ENCODE measurements at regions not wholly inside any gene's neighbourhood (a gene's known extent, or its start where the extent isn't known, plus 50 kb on each side); places are given as distances from the start of the nearest gene placed in this dataset.

DNA sequence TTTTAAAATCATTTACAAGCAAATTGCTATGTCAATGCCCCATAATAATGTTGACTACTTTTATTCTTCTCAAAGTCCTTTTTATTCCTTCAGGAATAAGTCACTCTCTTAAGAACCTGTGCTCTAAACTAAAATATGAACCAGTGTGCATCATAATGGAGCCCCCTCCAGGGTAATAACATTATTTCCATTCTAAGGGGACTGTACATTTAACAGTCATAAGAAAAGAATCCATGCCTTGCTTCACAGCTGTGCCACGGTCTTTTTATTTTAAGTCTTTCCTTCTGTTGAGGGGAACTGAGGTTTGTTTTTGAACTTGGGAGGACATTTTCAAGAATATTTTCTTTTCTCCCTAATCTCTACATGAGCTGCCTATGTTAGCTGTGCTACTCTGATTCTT lies 297.6 kb downstream of the MAN2A1 start:
- Histone ChIP-seq H3K9me3 (0 out of 2 replicates have a peak, but pooled peaks cover 4% of the 10 kb centered on the region), H3K4me3 (no peak overlapping the region), H3K27ac (no peak overlapping the region), H3K27me3 (no peaks in the 10 kb centered on the region), H3K4me1 (peaks cover 8% of the 10 kb centered on the region), H3K9ac (no peak overlapping the region), H3K4me2 (no peak overlapping the region), H4K20me1 (no peaks in the 10 kb centered on the region), H3K36me3 (no peaks in the 10 kb centered on the region)
- TF ChIP-seq Cebpa-rat (IDR thresholded peaks at IDR 0.05): no peak

DNA sequence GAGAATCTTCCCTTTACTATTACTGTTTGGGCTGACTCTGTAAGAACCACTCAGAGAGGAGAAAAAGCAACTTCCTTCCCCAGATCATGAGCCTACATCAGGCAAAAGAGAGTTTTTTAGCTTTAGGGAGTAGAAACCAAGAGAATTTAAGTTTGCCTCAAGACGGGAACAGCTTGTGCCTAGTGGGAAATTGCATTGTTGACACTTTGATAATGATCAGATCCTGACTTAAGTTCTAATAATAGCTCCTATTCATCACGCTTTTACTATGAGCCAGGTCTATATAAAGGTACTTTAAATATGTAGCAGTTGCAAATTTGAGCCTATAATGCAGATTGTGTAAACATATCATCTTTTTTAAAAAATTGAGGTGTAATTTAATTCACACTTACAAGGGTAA lies 298.2 kb downstream of the MAN2A1 start:
- Histone ChIP-seq H3K4me2 (no peak overlapping the region), H3K36me3 (no peaks in the 10 kb centered on the region), H3K27me3 (no peaks in the 10 kb centered on the region), H3K4me1 (peaks cover 8% of the 10 kb centered on the region), H3K4me3 (no peak overlapping the region), H3K9me3 (0 out of 2 replicates have a peak, but pooled peaks cover 4% of the 10 kb centered on the region), H4K20me1 (no peaks in the 10 kb centered on the region), H3K9ac (no peak overlapping the region), H3K27ac (no peak overlapping the region)
- TF ChIP-seq Cebpa-rat (IDR thresholded peaks at IDR 0.05): no peak

DNA sequence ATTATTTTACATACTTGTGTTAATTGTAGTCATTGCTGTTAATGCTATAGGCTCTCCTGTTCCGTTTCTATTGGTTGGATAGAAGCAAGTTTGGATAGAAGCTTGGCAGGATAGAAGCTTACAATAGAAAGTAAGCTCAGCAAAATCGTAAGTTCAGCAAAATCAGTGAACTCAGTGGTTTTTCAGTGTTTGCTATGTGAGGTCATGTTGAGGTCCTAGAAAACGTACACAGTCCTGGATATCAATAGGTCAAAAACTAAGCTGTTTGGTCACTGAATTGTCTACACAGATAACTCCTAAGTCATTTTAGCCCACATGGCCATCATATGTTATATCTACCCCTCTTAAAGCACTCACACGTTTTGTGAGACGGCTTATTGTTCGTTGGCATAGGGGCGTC lies 299.4 kb downstream of the MAN2A1 start:
- H3K27ac ChIP-seq: no peak overlapping the region
- H3K9me3 ChIP-seq: 0 out of 2 replicates have a peak, but pooled peaks cover 4% of the 10 kb centered on the region
- H3K36me3 ChIP-seq: no peaks in the 10 kb centered on the region
- H3K4me3 ChIP-seq: no peak overlapping the region
- no peak overlapping the region for H3K9ac ChIP-seq
- no peak for TF ChIP-seq Cebpa-rat (IDR thresholded peaks at IDR 0.05)
- no peak overlapping the region for H3K4me2 ChIP-seq
- no peaks in the 10 kb centered on the region for H3K27me3 ChIP-seq
- no peaks in the 10 kb centered on the region for H4K20me1 ChIP-seq
- H3K4me1 ChIP-seq: peaks cover 8% of the 10 kb centered on the region

DNA sequence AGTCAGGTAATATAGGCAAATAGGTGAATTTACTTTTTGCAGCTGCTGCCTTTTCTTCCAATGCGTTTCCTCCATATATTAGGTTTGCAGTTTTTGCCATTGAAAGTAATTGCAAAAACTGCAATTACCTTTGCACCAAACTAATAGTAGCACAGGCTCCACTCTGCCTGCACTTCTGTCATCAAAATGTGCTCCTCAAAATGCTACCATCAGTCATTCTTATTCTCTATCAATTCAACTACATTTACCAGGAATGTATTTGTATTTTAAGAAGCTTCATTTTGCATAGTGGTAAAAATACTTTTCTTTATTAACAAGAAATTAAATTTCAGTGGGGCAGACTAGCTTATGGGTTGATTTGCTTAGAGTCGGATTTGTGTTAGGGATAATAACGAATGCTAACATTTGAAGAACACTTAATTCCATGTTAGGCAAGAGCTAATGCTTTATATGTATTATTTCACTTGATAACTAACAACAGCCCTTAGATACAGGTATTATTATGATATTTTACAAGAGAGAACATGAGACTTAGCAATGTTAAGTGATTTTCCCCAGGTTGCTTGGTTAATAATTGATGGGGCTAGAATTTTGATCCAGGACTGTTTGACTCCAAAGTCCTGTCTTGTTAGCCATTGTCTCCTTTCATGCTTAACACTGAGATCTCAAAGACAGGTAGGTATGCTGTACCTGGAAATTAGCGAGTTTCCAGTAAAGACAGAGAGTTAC lies 300.4 kb downstream of the MAN2A1 start:
- no peak overlapping the region for H3K4me2 ChIP-seq
- no peak for TF ChIP-seq Cebpa-rat (IDR thresholded peaks at IDR 0.05)
- no peak overlapping the region for H3K9ac ChIP-seq
- H4K20me1 ChIP-seq: no peaks in the 10 kb centered on the region
- no peak overlapping the region for H3K27ac ChIP-seq
- H3K4me1 ChIP-seq: peaks cover 8% of the 10 kb centered on the region
- no peak overlapping the region for H3K4me3 ChIP-seq
- no peaks in the 10 kb centered on the region for H3K36me3 ChIP-seq
- 0 out of 2 replicates have a peak, but pooled peaks cover 4% of the 10 kb centered on the region for H3K9me3 ChIP-seq
- H3K27me3 ChIP-seq: no peaks in the 10 kb centered on the region

DNA sequence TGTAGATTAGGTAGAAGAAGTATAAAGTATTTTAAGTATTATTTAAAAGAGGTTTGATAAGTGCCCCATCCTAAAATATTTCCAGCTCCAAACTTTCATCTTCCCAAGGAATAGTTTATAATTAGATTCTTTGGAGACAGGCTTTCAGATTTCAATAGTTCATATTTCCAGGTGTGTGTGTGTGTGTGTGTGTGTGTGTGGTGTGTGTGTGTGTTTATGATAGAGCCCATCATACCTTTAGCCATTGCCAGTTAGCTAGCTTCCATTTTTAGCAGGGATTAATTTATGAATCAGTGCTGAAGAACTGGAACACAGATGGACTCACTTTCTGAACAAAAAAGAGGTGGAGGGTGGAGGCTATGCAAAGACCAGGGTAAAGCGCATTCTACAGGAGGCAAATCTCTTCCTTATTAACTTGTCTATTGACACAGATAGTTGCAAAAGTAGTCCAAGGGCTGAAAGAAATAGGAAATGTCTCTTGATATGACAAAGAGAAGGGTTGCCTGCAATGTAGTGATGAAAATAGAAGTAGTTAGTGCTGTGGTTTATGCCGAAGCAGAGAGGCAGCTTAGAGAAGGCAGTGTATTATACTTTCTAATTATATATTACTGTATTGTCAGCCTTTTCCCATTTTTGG lies 301.1 kb downstream of the MAN2A1 start:
- Histone ChIP-seq H3K27me3 (no peaks in the 10 kb centered on the region), H3K4me3 (no peak overlapping the region), H3K9me3 (0 out of 2 replicates have a peak, but pooled peaks cover 3% of the 10 kb centered on the region), H3K9ac (no peak overlapping the region), H3K36me3 (no peaks in the 10 kb centered on the region), H3K27ac (no peak overlapping the region), H3K4me2 (no peak overlapping the region), H4K20me1 (no peaks in the 10 kb centered on the region), H3K4me1 (peaks cover 5% of the 10 kb centered on the region)
- TF ChIP-seq Cebpa-rat (IDR thresholded peaks at IDR 0.05): no peak

DNA sequence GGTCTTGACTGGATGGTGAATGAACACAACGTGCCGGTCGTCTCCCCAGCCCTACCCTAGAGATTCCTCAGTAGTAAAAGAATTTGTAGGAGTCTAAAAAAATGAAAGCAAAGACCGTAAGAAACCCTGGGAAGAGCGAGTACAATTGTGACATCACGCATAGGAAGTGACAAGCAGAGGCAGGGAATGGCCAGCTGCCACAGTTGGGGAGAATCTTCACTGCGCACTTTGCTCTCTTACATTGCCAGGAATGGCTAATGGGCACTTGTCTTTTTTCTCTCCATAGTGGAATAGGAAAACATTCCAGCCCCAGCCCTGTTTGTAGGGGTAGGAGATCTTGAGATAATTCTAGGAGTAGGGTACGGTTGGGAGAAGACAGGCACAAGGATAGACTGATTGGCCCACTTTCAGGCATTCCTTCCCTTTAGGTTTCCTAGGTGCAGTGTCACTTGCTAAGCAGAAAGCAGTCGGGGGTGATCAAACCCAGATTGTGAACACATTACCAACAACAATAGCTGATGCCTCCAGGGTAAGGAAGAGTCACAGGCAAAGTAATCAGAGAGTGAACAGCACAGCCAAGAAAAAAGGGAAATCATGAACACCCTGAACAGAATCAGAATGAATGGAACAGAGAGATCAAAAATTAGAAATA lies 302.7 kb downstream of the MAN2A1 start:
- Histone ChIP-seq H3K9ac (no peak overlapping the region), H3K4me3 (no peak overlapping the region), H4K20me1 (no peaks in the 10 kb centered on the region), H3K36me3 (no peaks in the 10 kb centered on the region), H3K9me3 (no peaks in the 10 kb centered on the region), H3K4me2 (no peak overlapping the region), H3K27me3 (no peaks in the 10 kb centered on the region), H3K4me1 (0 out of 2 replicates have a peak, but pooled peaks cover 8% of the 10 kb centered on the region), H3K27ac (no peak overlapping the region)
- TF ChIP-seq Cebpa-rat (IDR thresholded peaks at IDR 0.05): no peak

DNA sequence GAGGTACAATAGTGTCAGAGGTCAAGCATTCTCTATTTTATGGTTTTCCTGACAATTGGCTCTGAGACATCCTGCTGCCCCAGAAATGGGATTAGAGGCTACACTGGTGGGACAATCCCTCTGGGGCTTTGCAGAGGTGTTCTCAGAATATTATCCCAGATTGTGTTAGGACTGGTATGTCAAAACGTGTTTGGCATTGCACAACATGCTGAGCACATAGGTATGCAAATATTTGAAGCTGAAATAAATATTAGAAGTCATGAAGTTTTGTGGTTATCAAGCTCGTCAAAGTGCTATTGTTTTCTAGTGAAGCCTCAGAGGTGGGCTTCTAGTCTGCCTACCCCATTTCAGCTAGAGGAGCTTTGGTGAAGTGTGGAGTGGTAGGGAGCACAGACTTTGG lies 304.4 kb downstream of the MAN2A1 start:
- no peak for TF ChIP-seq Cebpa-rat (IDR thresholded peaks at IDR 0.05)
- no peak overlapping the region for H3K27ac ChIP-seq
- H3K4me2 ChIP-seq: no peak overlapping the region
- H3K9me3 ChIP-seq: no peaks in the 10 kb centered on the region
- H3K4me1 ChIP-seq: 0 out of 2 replicates have a peak, but pooled peaks cover 9% of the 10 kb centered on the region
- no peak overlapping the region for H3K9ac ChIP-seq
- H4K20me1 ChIP-seq: no peaks in the 10 kb centered on the region
- no peak overlapping the region for H3K4me3 ChIP-seq
- H3K36me3 ChIP-seq: no peaks in the 10 kb centered on the region
- H3K27me3 ChIP-seq: no peaks in the 10 kb centered on the region

DNA sequence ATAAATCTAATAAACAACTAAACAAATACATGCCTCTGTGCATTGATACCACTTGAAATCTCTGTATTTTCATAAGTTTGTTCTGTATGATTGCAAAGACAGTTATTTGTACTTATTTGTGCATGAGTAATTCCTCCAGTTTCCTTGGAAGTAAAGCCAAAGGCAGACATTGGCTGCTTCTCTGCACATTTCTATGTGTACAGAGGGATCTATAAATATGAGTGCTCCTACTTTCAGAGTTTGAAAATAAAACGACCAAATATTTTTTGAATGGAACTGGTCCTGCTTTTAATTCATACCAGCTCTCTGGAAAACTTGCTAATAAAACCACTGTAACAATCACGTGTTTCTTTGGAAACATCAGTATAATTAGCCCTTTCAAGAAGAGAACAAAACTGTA lies 306.5 kb downstream of the MAN2A1 start:
- no peak overlapping the region for H3K27ac ChIP-seq
- TF ChIP-seq Cebpa-rat (IDR thresholded peaks at IDR 0.05): no peak
- no peak overlapping the region for H3K9ac ChIP-seq
- 0 out of 2 replicates have a peak, but pooled peaks cover 9% of the 10 kb centered on the region for H3K4me1 ChIP-seq
- no peaks in the 10 kb centered on the region for H3K36me3 ChIP-seq
- H4K20me1 ChIP-seq: no peaks in the 10 kb centered on the region
- H3K27me3 ChIP-seq: no peaks in the 10 kb centered on the region
- no peak overlapping the region for H3K4me2 ChIP-seq
- H3K4me3 ChIP-seq: no peak overlapping the region
- H3K9me3 ChIP-seq: no peaks in the 10 kb centered on the region

DNA sequence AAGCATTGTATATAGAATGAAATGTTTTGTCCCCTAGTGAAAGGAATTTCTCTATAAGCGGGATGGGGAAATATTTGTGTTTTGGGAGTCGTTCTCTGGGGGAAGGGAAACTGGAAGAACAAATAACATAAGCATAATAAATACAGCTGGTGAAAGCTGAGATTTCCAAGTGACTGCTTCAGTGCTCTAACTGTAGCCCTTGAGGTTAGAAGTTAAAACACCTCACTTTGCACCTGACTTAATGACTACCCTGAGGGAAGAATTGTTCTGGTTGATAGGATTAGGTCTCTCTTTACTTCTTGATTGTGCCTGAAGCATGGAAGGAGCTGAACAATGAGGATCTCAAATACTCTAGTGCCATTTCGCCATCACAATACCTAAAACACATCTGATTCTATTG lies 307.4 kb downstream of the MAN2A1 start:
- H3K4me2 ChIP-seq: no peak overlapping the region
- TF ChIP-seq Cebpa-rat (IDR thresholded peaks at IDR 0.05): no peak

DNA sequence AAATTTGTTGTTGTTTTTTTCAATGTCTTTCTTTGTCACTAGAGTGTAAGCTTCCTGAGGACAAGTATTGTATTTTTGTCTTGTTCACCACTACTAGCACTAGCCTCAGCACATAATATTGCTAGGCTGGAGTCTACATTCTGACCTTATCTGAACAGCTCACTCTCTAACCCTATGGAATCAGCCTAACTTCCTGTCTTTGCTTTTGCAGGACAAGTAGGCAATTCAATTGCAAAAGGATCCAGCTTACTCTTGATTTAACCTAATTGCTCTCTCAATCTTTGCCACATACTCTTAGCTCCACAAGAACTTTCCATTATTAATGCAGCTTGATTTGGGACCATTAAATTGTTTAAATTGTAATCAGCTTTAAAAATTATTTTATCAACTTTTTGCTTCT lies 308.5 kb downstream of the MAN2A1 start:
- no peaks in the 10 kb centered on the region for H3K36me3 ChIP-seq
- no peaks in the 10 kb centered on the region for H3K9me3 ChIP-seq
- H3K4me3 ChIP-seq: no peak overlapping the region
- no peaks in the 10 kb centered on the region for H3K27me3 ChIP-seq
- H3K4me1 ChIP-seq: 0 out of 2 replicates have a peak, but pooled peaks cover 9% of the 10 kb centered on the region
- TF ChIP-seq Cebpa-rat (IDR thresholded peaks at IDR 0.05): no peak
- no peaks in the 10 kb centered on the region for H4K20me1 ChIP-seq
- H3K9ac ChIP-seq: no peak overlapping the region
- no peak overlapping the region for H3K4me2 ChIP-seq
- no peak overlapping the region for H3K27ac ChIP-seq

More for the DNA sequence above, 307.4 kb downstream of the MAN2A1 start:
- no peak overlapping the region for H3K9ac ChIP-seq
- H3K27me3 ChIP-seq: no peaks in the 10 kb centered on the region
- no peaks in the 10 kb centered on the region for H3K36me3 ChIP-seq
- no peak overlapping the region for H3K4me3 ChIP-seq
- no peaks in the 10 kb centered on the region for H4K20me1 ChIP-seq
- 0 out of 2 replicates have a peak, but pooled peaks cover 9% of the 10 kb centered on the region for H3K4me1 ChIP-seq
- no peaks in the 10 kb centered on the region for H3K9me3 ChIP-seq
- no peak overlapping the region for H3K27ac ChIP-seq
